ENCODE measurements at regions not wholly inside any gene's neighbourhood (a gene's known extent, or its start where the extent isn't known, plus 50 kb on each side); places are given as distances from the start of the nearest gene placed in this dataset.

DNA sequence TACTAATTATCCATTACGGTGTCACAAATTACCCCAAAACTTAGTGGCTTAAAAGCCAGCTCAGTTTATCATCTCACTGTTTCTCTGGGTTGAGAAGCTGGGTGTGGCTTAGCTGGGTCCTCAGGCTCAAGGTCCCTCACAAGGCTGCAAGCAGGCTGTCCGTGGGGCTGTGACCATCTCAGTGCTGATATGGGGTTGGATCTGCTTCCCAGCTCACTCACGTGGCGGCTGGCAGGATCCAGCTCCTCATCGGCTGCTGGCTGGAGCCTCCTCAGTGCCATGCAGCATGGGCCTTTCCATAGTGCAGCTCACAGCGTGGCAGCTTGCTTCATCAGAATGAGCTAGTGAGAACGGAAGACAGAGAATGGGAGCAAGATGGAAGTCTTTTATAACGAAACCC is 128.5 kb upstream of the CPEB4 start (continued):
- no peak for TF ChIP-seq ZBTB43 (CRISPR knock-in tag; IDR thresholded peaks at IDR 0.05)
- TF ChIP-seq, protein P1, sequence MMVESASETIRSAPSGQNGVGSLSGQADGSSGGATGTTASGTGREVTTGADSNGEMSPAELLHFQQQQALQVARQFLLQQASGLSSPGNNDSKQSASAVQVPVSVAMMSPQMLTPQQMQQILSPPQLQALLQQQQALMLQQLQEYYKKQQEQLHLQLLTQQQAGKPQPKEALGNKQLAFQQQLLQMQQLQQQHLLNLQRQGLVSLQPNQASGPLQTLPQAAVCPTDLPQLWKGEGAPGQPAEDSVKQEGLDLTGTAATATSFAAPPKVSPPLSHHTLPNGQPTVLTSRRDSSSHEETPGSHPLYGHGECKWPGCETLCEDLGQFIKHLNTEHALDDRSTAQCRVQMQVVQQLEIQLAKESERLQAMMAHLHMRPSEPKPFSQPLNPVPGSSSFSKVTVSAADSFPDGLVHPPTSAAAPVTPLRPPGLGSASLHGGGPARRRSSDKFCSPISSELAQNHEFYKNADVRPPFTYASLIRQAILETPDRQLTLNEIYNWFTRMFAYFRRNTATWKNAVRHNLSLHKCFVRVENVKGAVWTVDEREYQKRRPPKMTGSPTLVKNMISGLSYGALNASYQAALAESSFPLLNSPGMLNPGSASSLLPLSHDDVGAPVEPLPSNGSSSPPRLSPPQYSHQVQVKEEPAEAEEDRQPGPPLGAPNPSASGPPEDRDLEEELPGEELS (CRISPR knock-in tag; IDR thresholded peaks at IDR 0.05), result no peak
- no peak for TF ChIP-seq USF1 (CRISPR knock-in tag; IDR thresholded peaks at IDR 0.05)
- TF ChIP-seq ZNF425 (CRISPR knock-in tag; conservative IDR thresholded peaks at IDR 0.05), result no peak
- no peak for TF ChIP-seq SOX15 (CRISPR knock-in tag; IDR thresholded peaks at IDR 0.05)
- no peak for TF ChIP-seq PRDM15 (CRISPR knock-in tag; IDR thresholded peaks at IDR 0.05)
- TF ChIP-seq USF2 (CRISPR knock-in tag; IDR thresholded peaks at IDR 0.05), result no peak
- TF ChIP-seq NFE2L1 (CRISPR knock-in tag; IDR thresholded peaks at IDR 0.05), result no peak

DNA sequence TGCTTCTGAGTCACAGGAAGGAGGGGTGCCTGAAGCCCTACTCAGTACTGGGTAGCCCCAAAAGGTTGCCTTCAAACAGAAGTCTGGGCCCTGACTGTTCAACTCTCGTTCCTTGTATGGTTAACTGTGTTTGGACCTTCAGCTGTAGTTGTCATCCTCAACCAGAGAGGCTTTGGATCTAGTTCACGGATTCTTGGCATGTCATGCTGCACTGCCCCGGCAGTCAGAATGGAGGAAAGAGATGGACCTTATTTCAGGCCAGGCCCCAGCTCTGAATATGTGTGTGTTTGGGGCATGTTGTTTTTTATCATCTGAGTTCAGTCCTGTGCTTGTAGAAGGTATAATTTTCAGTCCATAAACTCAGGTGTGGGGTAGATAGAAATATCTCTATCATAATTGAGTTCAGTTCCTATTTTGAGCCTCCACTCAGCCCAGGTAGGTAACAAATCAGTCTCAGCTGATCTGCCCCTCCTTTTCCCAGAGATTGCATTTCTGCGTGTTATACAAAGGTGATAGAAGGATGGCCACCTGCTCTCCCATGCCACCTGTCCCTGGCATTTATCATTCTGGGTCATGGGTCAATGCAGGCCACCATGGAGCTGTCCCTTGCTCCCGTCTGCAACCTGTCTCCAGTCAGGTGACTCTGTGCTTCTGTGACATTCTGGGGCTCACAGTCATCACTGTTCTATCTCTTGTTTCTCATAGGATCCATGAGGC is 127.5 kb upstream of the CPEB4 start:
- DNase-seq (ENCODE audit: low spot score) (no peak), ATAC-seq (no peak)
- peaks cover 14% of the 10 kb centered on the region for H3K4me1 Mint-ChIP-seq
- no peaks in the 10 kb centered on the region for H3K9me3 Mint-ChIP-seq
- POLR2A ChIA-PET, result no interaction called here
- CTCF ChIA-PET, result no interaction called here
- H3K27ac Mint-ChIP-seq, result no peak overlapping the region
- no peaks in the 10 kb centered on the region for H3K36me3 Mint-ChIP-seq
- no peak overlapping the region for H3K4me3 Mint-ChIP-seq
- no peaks in the 10 kb centered on the region; the same call in 1 of the 2 replicates for H3K27me3 Mint-ChIP-seq (ENCODE audit: low read depth)
- TF ChIP-seq ZNF317 (CRISPR knock-in tag; IDR thresholded peaks at IDR 0.05; ENCODE audit: borderline replicate concordance, low read depth) (no peak), NFATC4 (CRISPR knock-in tag; IDR thresholded peaks at IDR 0.05) (no peak), SMAD3 (CRISPR knock-in tag; IDR thresholded peaks at IDR 0.05; ENCODE audit: borderline replicate concordance) (no peak), ARID4B (CRISPR knock-in tag; IDR thresholded peaks at IDR 0.05; ENCODE audit: borderline replicate concordance) (no peak), GABPB1 (CRISPR knock-in tag; IDR thresholded peaks at IDR 0.05) (no peak), CREM (CRISPR knock-in tag; IDR thresholded peaks at IDR 0.05) (no peak)
- TF ChIP-seq, protein P2, sequence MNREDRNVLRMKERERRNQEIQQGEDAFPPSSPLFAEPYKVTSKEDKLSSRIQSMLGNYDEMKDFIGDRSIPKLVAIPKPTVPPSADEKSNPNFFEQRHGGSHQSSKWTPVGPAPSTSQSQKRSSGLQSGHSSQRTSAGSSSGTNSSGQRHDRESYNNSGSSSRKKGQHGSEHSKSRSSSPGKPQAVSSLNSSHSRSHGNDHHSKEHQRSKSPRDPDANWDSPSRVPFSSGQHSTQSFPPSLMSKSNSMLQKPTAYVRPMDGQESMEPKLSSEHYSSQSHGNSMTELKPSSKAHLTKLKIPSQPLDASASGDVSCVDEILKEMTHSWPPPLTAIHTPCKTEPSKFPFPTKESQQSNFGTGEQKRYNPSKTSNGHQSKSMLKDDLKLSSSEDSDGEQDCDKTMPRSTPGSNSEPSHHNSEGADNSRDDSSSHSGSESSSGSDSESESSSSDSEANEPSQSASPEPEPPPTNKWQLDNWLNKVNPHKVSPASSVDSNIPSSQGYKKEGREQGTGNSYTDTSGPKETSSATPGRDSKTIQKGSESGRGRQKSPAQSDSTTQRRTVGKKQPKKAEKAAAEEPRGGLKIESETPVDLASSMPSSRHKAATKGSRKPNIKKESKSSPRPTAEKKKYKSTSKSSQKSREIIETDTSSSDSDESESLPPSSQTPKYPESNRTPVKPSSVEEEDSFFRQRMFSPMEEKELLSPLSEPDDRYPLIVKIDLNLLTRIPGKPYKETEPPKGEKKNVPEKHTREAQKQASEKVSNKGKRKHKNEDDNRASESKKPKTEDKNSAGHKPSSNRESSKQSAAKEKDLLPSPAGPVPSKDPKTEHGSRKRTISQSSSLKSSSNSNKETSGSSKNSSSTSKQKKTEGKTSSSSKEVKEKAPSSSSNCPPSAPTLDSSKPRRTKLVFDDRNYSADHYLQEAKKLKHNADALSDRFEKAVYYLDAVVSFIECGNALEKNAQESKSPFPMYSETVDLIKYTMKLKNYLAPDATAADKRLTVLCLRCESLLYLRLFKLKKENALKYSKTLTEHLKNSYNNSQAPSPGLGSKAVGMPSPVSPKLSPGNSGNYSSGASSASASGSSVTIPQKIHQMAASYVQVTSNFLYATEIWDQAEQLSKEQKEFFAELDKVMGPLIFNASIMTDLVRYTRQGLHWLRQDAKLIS (CRISPR knock-in tag; IDR thresholded peaks at IDR 0.05; ENCODE audit: borderline replicate concordance), result no peak

All from WTC11 (cell line).